Naive B cell (primary cell): ENCODE measurements at regions not wholly inside any gene's neighbourhood (a gene's known extent, or its start where the extent isn't known, plus 50 kb on each side); places are given as distances from the start of the nearest gene placed in this dataset.

Source experiments
- ATAC-seq, 2 donors: fragments of 150-1000 bp; cut with Tn5 transposase; 2 replicates each; pipeline ENCODE4 v1.10.0; 2021; ENCODE audit warnings: low read depth in 2 of 2, mild to moderate bottlenecking in 2 of 2, moderate library complexity in 2 of 2
- DNase-seq: peaks from one replicate; pipeline ENCODE4 v3.0.0; 2022
- H3K27ac Mint-ChIP-seq, 6 donors: one replicate each; pipeline ENCODE4 v1.8.0; 2020 to 2022; ENCODE audit warnings: mild to moderate bottlenecking in 6 of 6, mixed read lengths in 6 of 6, moderate library complexity in 5 of 6, inconsistent platforms in 2 of 6
- H3K27me3 Mint-ChIP-seq, 3 donors: one replicate each; pipeline ENCODE4 v1.8.0; 2021 to 2022; ENCODE audit warnings: mixed read lengths in 3 of 3, mild to moderate bottlenecking in 1 of 3
- H3K36me3 Mint-ChIP-seq, 2 donors: one replicate each; pipeline ENCODE4 v1.8.0; 2020 to 2022; ENCODE audit warnings: mixed read lengths in 2 of 2, inconsistent platforms in 1 of 2, mild to moderate bottlenecking in 1 of 2
- H3K4me1 Mint-ChIP-seq, 3 donors: one replicate each; pipeline ENCODE4 v1.8.0; 2020 to 2022; ENCODE audit warnings: mixed read lengths in 3 of 3, inconsistent platforms in 1 of 3, mild to moderate bottlenecking in 1 of 3, moderate library complexity in 1 of 3
- H3K4me3 Mint-ChIP-seq, 8 donors: one replicate each; pipeline ENCODE4 v1.8.0; 2020 to 2022; ENCODE audit warnings: mild to moderate bottlenecking in 8 of 8, mixed read lengths in 8 of 8, moderate library complexity in 8 of 8, inconsistent platforms in 2 of 8
- H3K9me3 Mint-ChIP-seq, 7 donors: one replicate each; pipeline ENCODE4 v1.8.0; 2020 to 2022; ENCODE audit warnings: mixed read lengths in 7 of 7, mild to moderate bottlenecking in 5 of 7, inconsistent platforms in 2 of 7, moderate library complexity in 1 of 7

DNA sequence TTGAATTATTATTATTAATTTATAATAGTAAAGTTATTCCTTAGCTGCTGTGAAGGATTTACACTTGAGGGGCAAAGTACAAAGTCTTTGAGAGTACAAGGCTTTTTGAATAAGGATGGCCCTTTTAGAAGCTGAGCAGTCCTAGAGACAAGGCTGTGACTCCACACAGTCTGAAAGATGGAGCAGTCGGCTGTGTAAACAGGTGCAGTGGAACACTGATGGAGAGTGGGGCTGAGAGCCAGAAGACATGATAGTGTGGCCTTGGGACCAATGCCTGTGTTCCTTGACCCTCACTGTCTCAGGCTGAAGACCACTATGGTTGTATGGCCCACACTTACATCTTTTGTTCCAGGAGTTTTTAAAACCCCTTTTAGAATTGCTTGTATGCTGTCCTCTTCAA lies 311.2 kb upstream of the PHF14 start:
- Mint-ChIP-seq H3K27ac (no peak overlapping the region), H3K27me3 (no peaks in the 10 kb centered on the region), H3K4me1 (no peaks in the 10 kb centered on the region), H3K4me3 (peak overlapping the region in 1 of 8 donors; percentile 6), H3K36me3 (no peaks in the 10 kb centered on the region), H3K9me3 (no peaks in the 10 kb centered on the region)
- DNase-seq (no peak), ATAC-seq (no peak)

- Mint-ChIP-seq H3K36me3 (no peaks in the 10 kb centered on the region), H3K9me3 (no peaks in the 10 kb centered on the region), H3K4me3 (no peak overlapping the region), H3K27me3 (no peaks in the 10 kb centered on the region), H3K4me1 (no peaks in the 10 kb centered on the region), H3K27ac (peak overlapping the region in 1 of 6 donors; percentile 38)
- DNase-seq (no peak), ATAC-seq (no peak)
Observed at GRCh38 chr7:10662982-10663884, 310.4 kb upstream of the PHF14 start.

GRCh38 chr7:10672186-10672585 lies 301.5 kb upstream of the PHF14 start:
- Mint-ChIP-seq H3K4me1 (no peaks in the 10 kb centered on the region), H3K27ac (no peak overlapping the region), H3K36me3 (no peaks in the 10 kb centered on the region), H3K9me3 (peaks cover 0 to 5% (median 3%) of the 10 kb centered on the region in 7 donors), H3K27me3 (no peaks in the 10 kb centered on the region), H3K4me3 (no peak overlapping the region)
- DNase-seq = no peak
- ATAC-seq = no peak

- ATAC-seq (no peak), DNase-seq (no peak)
- no peak overlapping the region for H3K27ac Mint-ChIP-seq
- no peaks in the 10 kb centered on the region for H3K27me3 Mint-ChIP-seq
- H3K36me3 Mint-ChIP-seq = no peaks in the 10 kb centered on the region
- no peak overlapping the region for H3K4me3 Mint-ChIP-seq
- H3K9me3 Mint-ChIP-seq = peaks cover 0 to 1% (median 0%) of the 10 kb centered on the region in 7 donors
- H3K4me1 Mint-ChIP-seq = no peaks in the 10 kb centered on the region
Observed at GRCh38 chr7:10677211-10677610, 296.5 kb upstream of the PHF14 start.

GRCh38 chr7:10677668-10678232 lies 295.9 kb upstream of the PHF14 start:
- H3K27ac Mint-ChIP-seq = no peak overlapping the region
- H3K4me3 Mint-ChIP-seq = no peak overlapping the region
- ATAC-seq = no peak
- H3K9me3 Mint-ChIP-seq = peaks cover 0 to 1% (median 0%) of the 10 kb centered on the region in 7 donors
- DNase-seq = no peak
- no peaks in the 10 kb centered on the region for H3K36me3 Mint-ChIP-seq
- H3K27me3 Mint-ChIP-seq = no peaks in the 10 kb centered on the region
- H3K4me1 Mint-ChIP-seq = no peaks in the 10 kb centered on the region

GRCh38 chr7:10684606-10685005 lies 289.1 kb upstream of the PHF14 start:
- ATAC-seq (no peak), DNase-seq (no peak)
- Mint-ChIP-seq H3K36me3 (no peaks in the 10 kb centered on the region), H3K4me3 (no peak overlapping the region), H3K9me3 (peaks cover 0 to 10% (median 2%) of the 10 kb centered on the region in 7 donors), H3K4me1 (no peaks in the 10 kb centered on the region), H3K27ac (no peak overlapping the region), H3K27me3 (peaks cover 0 to 16% (median 5%) of the 10 kb centered on the region in 3 donors)

GRCh38 chr7:10685040-10685439 lies 288.6 kb upstream of the PHF14 start:
- H3K36me3 Mint-ChIP-seq = no peaks in the 10 kb centered on the region

GRCh38 chr7:10688544-10688943 lies 285.1 kb upstream of the PHF14 start:
- Mint-ChIP-seq H3K4me3 (no peak overlapping the region), H3K4me1 (no peaks in the 10 kb centered on the region), H3K9me3 (peaks cover 0 to 10% (median 5%) of the 10 kb centered on the region in 7 donors), H3K27me3 (peaks cover 0 to 16% (median 5%) of the 10 kb centered on the region in 3 donors), H3K36me3 (no peaks in the 10 kb centered on the region), H3K27ac (no peak overlapping the region)
- ATAC-seq (no peak), DNase-seq (no peak)

More at GRCh38 chr7:10685040-10685439, 288.6 kb upstream of the PHF14 start:
- ATAC-seq = no peak
- H3K27ac Mint-ChIP-seq = no peak overlapping the region
- no peak for DNase-seq
- H3K9me3 Mint-ChIP-seq = peaks cover 0 to 10% (median 2%) of the 10 kb centered on the region in 7 donors
- H3K4me1 Mint-ChIP-seq = no peaks in the 10 kb centered on the region
- H3K4me3 Mint-ChIP-seq = peak overlapping the region in 1 of 8 donors; percentile 29
- peaks cover 0 to 16% (median 5%) of the 10 kb centered on the region in 3 donors for H3K27me3 Mint-ChIP-seq

- no peaks in the 10 kb centered on the region for H3K4me1 Mint-ChIP-seq
- no peaks in the 10 kb centered on the region for H3K27me3 Mint-ChIP-seq
- no peaks in the 10 kb centered on the region for H3K36me3 Mint-ChIP-seq
- peaks cover 5 to 22% (median 7%) of the 10 kb centered on the region in 7 donors for H3K9me3 Mint-ChIP-seq
- DNase-seq = no peak
- no peak overlapping the region for H3K4me3 Mint-ChIP-seq
- no peak overlapping the region for H3K27ac Mint-ChIP-seq
- no peak for ATAC-seq
Observed at GRCh38 chr7:10696064-10696463, 277.6 kb upstream of the PHF14 start.

GRCh38 chr7:10703059-10703458 lies 270.6 kb upstream of the PHF14 start:
- H3K36me3 Mint-ChIP-seq = no peaks in the 10 kb centered on the region
- no peaks in the 10 kb centered on the region for H3K27me3 Mint-ChIP-seq
- H3K4me3 Mint-ChIP-seq = no peak overlapping the region
- no peak for DNase-seq
- H3K27ac Mint-ChIP-seq = no peak overlapping the region
- peaks cover 0 to 19% (median 5%) of the 10 kb centered on the region in 7 donors for H3K9me3 Mint-ChIP-seq
- no peak for ATAC-seq
- peaks cover 3 to 7% (median 5%) of the 10 kb centered on the region in 3 donors for H3K4me1 Mint-ChIP-seq

GRCh38 chr7:10703981-10704380 lies 269.7 kb upstream of the PHF14 start:
- Mint-ChIP-seq H3K36me3 (no peaks in the 10 kb centered on the region), H3K27ac (no peak overlapping the region), H3K4me3 (no peak overlapping the region), H3K4me1 (peaks cover 3 to 7% (median 5%) of the 10 kb centered on the region in 3 donors), H3K9me3 (peaks cover 0 to 18% (median 5%) of the 10 kb centered on the region in 7 donors), H3K27me3 (no peaks in the 10 kb centered on the region)
- DNase-seq = no peak
- ATAC-seq = no peak

DNA sequence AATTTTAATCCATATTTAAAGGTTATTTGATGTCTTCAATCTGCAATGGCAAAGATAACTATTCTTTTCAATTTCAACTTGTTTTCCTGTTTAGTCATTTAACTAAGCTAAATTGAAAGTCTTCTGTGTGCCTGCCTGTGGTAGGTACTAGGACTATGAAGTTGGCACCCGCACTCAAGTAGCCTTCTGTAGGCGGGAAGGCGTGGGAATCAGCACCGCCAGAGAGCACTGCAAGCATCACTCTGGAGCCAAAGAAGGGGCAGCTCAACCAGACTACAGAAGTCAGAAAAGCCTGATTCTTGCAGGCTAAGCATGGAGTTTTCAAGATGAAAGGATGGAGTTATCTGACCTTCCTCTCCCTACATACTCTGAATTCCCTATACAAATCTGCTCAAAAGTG lies 269.0 kb upstream of the PHF14 start:
- Mint-ChIP-seq H3K4me3 (no peak overlapping the region), H3K9me3 (peaks cover 0 to 17% (median 5%) of the 10 kb centered on the region in 7 donors)
- no peak for DNase-seq

DNA sequence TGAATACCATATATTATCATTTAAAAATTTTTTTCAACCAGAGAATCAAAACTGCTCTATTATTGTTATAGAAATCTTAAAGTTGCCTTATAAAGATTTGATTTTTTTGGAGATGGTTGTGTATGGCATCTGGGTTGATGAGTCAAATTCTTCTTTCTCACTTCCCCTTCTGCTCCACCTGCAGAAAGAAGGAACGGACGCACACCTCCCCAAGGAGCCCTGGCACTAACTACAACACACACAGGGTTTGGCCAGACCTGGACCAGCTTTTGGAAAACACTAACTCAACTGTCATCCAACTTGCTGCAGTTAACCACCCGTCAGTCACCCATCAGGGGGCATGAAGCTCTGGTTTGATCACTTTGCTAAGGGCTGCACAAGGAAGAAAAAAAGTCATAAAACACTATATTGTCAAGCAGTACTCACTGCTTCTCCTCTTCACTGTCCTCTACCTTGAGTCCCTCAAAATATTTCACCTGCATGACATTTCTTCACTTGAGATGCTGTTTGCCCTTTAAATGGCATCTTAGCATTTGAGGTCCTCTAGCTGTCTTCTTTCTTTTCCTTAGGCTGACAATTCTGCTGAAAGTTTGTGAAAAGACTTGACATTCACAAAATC lies 266.7 kb upstream of the PHF14 start:
- no peak overlapping the region for H3K4me3 Mint-ChIP-seq
- H3K36me3 Mint-ChIP-seq = no peaks in the 10 kb centered on the region
- peaks cover 0 to 3% (median 0%) of the 10 kb centered on the region in 3 donors for H3K27me3 Mint-ChIP-seq
- peaks cover 3 to 7% (median 5%) of the 10 kb centered on the region in 3 donors for H3K4me1 Mint-ChIP-seq
- H3K9me3 Mint-ChIP-seq = no peaks in the 10 kb centered on the region
- H3K27ac Mint-ChIP-seq = peak overlapping the region in 1 of 6 donors; percentile 44
- DNase-seq = no peak
- peak; percentile 58 to 63 for ATAC-seq

More for the DNA sequence above, 269.0 kb upstream of the PHF14 start:
- ATAC-seq = no peak
- Mint-ChIP-seq H3K36me3 (no peaks in the 10 kb centered on the region), H3K27me3 (no peaks in the 10 kb centered on the region), H3K27ac (no peak overlapping the region), H3K4me1 (peaks cover 3 to 7% (median 5%) of the 10 kb centered on the region in 3 donors)
